ENCODE measurements at regions not wholly inside any gene's neighbourhood (a gene's known extent, or its start where the extent isn't known, plus 50 kb on each side); places are given as distances from the start of the nearest gene placed in this dataset.

- Histone ChIP-seq H3K4me2 (replicated peaks; ENCODE audit: low read depth, low read length, poor library complexity, severe bottlenecking) (no peak overlapping the region), H4K20me1 (ENCODE audit: control insufficient read depth, insufficient read depth, low read length, poor library complexity, severe bottlenecking) (no peaks in the 10 kb centered on the region), H3K4me1 (ENCODE audit: control insufficient read depth in 2 of 2, insufficient read depth in 2 of 2, low read length in 2 of 2) (no peaks in the 10 kb centered on the region), H3K4me3 (ENCODE audit: control extremely low read depth in 1 of 5, extremely low read depth in 1 of 5, insufficient read depth in 1 of 5, low read depth in 2 of 5, low read length in 4 of 5) (no peak overlapping the region), H3K79me2 (ENCODE audit: control insufficient read depth, insufficient read depth, low read length) (no peaks in the 10 kb centered on the region), H3K36me3 (replicated peaks in 1 of 2; ENCODE audit: control extremely low read depth in 1 of 2, control insufficient read depth in 1 of 2, extremely low read depth in 1 of 2, insufficient read depth in 2 of 2, low read length in 1 of 2) (no peaks in the 10 kb centered on the region), H3K9me3 (ENCODE audit: control extremely low read depth in 1 of 3, control insufficient read depth in 2 of 3, insufficient read depth in 1 of 3, low read length in 2 of 3) (no peaks in the 10 kb centered on the region), H3K9ac (ENCODE audit: low read length) (no peak overlapping the region), H3K27ac (ENCODE audit: low read length in 2 of 2) (no peak overlapping the region), H2AFZ (ENCODE audit: insufficient read depth, low read depth, low read length, poor library complexity, severe bottlenecking) (no peak overlapping the region), H3K27me3 (replicated peaks in 1 of 4; ENCODE audit: control extremely low read depth in 1 of 4, control insufficient read depth in 3 of 4, insufficient read depth in 4 of 4, low read length in 3 of 4) (peaks cover 0 to 4% (median 2%) of the 10 kb centered on the region in 4 experiments)
- no peak for TF ChIP-seq CTCF (IDR thresholded peaks at IDR 0.05)
- TF ChIP-seq EZH2 (IDR thresholded peaks at IDR 0.05; ENCODE audit: borderline replicate concordance, insufficient read depth, low read depth, low read length, poor library complexity, severe bottlenecking) = no peak
- intact Hi-C loops (cut with micrococcal nuclease) = no loop called here
- ChIA-PET POLR2A (no interaction called here), CTCF (no interaction called here)
- no peak for DNase-seq
- no peak overlapping the region for H3K4me3 Mint-ChIP-seq
- WGBS (ENCODE audit: insufficient coverage) = 65% methylated on average over 3 of the region's 5 CpGs
- no peak for ATAC-seq (ENCODE audit: low read depth)
- H3K4me1 Mint-ChIP-seq = no peaks in the 10 kb centered on the region
- no peaks in the 10 kb centered on the region for H3K9me3 Mint-ChIP-seq (ENCODE audit: insufficient read depth)
- H3K27me3 Mint-ChIP-seq = peaks cover 24% of the 10 kb centered on the region
- H3K27ac Mint-ChIP-seq = no peak overlapping the region
These were observed 55.4 kb upstream of the DHX15 start for GRCh38 chr4:24639714-24640113.

GRCh38 chr4:24640366-24640765, 56.0 kb upstream of the DHX15 start:
- Histone ChIP-seq H3K79me2 (ENCODE audit: control insufficient read depth, insufficient read depth, low read length) (no peaks in the 10 kb centered on the region), H3K27me3 (replicated peaks in 1 of 4; ENCODE audit: control extremely low read depth in 1 of 4, control insufficient read depth in 3 of 4, insufficient read depth in 4 of 4, low read length in 3 of 4) (peaks cover 0 to 4% (median 2%) of the 10 kb centered on the region in 4 experiments), H3K4me3 (ENCODE audit: control extremely low read depth in 1 of 5, extremely low read depth in 1 of 5, insufficient read depth in 1 of 5, low read depth in 2 of 5, low read length in 4 of 5) (no peak overlapping the region), H3K4me2 (replicated peaks; ENCODE audit: low read depth, low read length, poor library complexity, severe bottlenecking) (no peak overlapping the region), H3K9me3 (ENCODE audit: control extremely low read depth in 1 of 3, control insufficient read depth in 2 of 3, insufficient read depth in 1 of 3, low read length in 2 of 3) (no peaks in the 10 kb centered on the region), H3K27ac (ENCODE audit: low read length in 2 of 2) (no peak overlapping the region), H2AFZ (ENCODE audit: insufficient read depth, low read depth, low read length, poor library complexity, severe bottlenecking) (no peak overlapping the region), H3K4me1 (ENCODE audit: control insufficient read depth in 2 of 2, insufficient read depth in 2 of 2, low read length in 2 of 2) (no peaks in the 10 kb centered on the region), H3K36me3 (replicated peaks in 1 of 2; ENCODE audit: control extremely low read depth in 1 of 2, control insufficient read depth in 1 of 2, extremely low read depth in 1 of 2, insufficient read depth in 2 of 2, low read length in 1 of 2) (no peaks in the 10 kb centered on the region), H3K9ac (ENCODE audit: low read length) (no peak overlapping the region), H4K20me1 (ENCODE audit: control insufficient read depth, insufficient read depth, low read length, poor library complexity, severe bottlenecking) (no peaks in the 10 kb centered on the region)
- POLR2A ChIA-PET = no interaction called here
- no peaks in the 10 kb centered on the region for H3K4me1 Mint-ChIP-seq
- DNase-seq (no peak), ATAC-seq (ENCODE audit: low read depth) (no peak)
- no peak for TF ChIP-seq CTCF (IDR thresholded peaks at IDR 0.05)
- TF ChIP-seq EZH2 (IDR thresholded peaks at IDR 0.05; ENCODE audit: borderline replicate concordance, insufficient read depth, low read depth, low read length, poor library complexity, severe bottlenecking) = no peak
- no peak overlapping the region for H3K4me3 Mint-ChIP-seq
- intact Hi-C loops (cut with micrococcal nuclease) = no loop called here
- peaks cover 24% of the 10 kb centered on the region for H3K27me3 Mint-ChIP-seq
- 77% methylated on average over 2 of the region's 7 CpGs for WGBS (ENCODE audit: insufficient coverage)
- CTCF ChIA-PET = no interaction called here
- no peak overlapping the region for H3K27ac Mint-ChIP-seq
- no peaks in the 10 kb centered on the region for H3K9me3 Mint-ChIP-seq (ENCODE audit: insufficient read depth)

Data from B cell (primary cell).